A673 (cell line): ENCODE measurements at regions not wholly inside any gene's neighbourhood (a gene's known extent, or its start where the extent isn't known, plus 50 kb on each side); places are given as distances from the start of the nearest gene placed in this dataset.

ENCODE experiments used
- CTCF ChIP-seq: fragments of 300-800, 200-600 bp; sonication (generic); conservative IDR thresholded peaks from 2 replicates; pipeline ENCODE4 v1.5.1; 2017; ENCODE audit warnings: low read depth, mild to moderate bottlenecking, antibody characterized with exemption, low read length, moderate library complexity, mixed read lengths
- EZH2 ChIP-seq: fragments of 200-600 bp; sonication (generic); IDR thresholded peaks from 2 replicates; pipeline ENCODE4 v1.6.1; 2017; ENCODE audit warnings: borderline replicate concordance, low read depth, mild to moderate bottlenecking, mixed read lengths, antibody characterized with exemption, low read length; ENCODE audit not compliant: poor library complexity, severe bottlenecking

- TF ChIP-seq CTCF, result no peak
- no peak for TF ChIP-seq EZH2
Measured at GRCh38 chr1:38584448-38585355, 274.9 kb downstream of the RRAGC start.
